HG03039 (cell line): ENCODE measurements at regions not wholly inside any gene's neighbourhood (a gene's known extent, or its start where the extent isn't known, plus 50 kb on each side); places are given as distances from the start of the nearest gene placed in this dataset.
A peak's percentile ranks its signal among the peaks of the same experiment; 100 is the strongest.
"Not testable (repeated sequence)": the region's sequence is repeated elsewhere in the genome, so short reads cannot be mapped to it uniquely, and the experiment has no call there.

Experiments used
- ATAC-seq: cut with Tn5 transposase; IDR thresholded peaks from one replicate; pipeline ENCODE4 v1.9.1; 2021; ENCODE audit warnings: mild to moderate bottlenecking, moderate library complexity; ENCODE audit not compliant: unreplicated experiment

DNA sequence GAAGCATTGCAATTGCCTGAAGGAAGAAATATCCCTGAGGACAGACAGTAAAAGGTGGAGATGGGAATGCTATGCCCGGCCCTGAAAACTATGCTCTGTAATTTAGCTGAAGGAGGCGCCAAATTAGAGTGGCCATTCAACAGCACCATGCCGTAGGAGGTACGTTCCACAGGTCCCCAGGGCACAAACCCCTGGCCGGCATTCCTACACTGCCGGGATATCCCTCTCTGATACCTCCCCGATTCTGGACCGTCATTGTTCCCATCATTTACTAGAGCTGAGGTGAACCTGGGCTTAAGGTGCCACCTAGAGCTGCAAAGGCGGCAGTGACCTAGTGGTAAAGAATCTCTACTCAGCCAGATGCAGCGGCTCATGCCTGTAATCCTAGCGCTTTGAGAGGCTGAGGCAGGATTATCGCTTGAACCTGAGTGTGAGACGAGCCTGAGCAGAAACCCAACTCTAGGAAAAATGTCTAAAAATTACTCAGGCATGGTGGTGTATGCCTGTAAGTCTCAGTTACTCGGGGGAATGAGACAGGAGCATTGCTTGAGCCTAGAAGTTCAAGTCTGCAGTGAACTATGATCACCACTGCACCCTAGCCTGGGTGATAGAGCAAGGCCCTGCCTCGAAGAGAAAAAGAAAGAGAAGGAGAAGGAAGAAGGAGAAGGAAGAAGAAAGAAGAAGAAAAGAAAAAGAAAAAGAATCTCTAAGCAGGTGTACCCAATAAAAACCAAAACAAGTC, 53.0 kb upstream of the TNKS2 start:
- ATAC-seq = no peak

DNA sequence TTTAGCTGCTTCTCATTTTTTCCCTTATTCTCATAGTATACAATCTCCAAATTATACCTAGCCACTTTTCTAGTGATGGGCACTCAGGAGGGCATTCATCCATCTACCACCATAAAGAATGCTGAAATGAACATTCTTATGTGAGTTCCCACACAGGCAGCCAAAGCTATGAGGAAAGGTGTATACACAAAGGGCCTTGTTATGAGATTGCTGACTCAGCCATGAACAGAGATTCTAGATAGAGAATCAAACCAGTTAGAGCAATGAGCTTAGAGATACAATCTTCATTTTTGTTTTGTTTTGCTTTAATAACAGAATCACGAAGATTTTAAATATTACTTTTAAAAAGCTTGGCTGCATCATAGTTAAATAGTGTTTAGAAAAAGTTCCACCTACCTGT, 54.8 kb upstream of the TNKS2 start:
- no peak for ATAC-seq

DNA sequence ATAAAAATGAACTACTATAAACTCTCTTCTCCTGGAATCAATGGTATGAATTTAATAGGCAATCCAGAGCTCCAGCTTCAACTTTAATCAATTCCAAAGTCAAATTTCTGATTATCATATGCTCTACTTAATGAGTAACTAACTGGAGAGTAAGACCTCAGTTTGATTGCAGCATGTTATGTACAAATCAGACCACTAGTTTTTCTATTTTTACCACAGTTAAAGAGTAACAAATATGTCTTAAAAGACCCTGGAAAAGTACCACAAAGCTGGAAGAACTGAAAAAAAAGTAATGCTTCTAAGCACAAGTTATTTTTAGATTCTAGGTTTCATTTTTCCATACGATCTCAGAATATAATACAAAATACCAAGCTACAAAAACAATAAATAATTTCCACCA, 56.0 kb upstream of the TNKS2 start:
- no peak for ATAC-seq

DNA sequence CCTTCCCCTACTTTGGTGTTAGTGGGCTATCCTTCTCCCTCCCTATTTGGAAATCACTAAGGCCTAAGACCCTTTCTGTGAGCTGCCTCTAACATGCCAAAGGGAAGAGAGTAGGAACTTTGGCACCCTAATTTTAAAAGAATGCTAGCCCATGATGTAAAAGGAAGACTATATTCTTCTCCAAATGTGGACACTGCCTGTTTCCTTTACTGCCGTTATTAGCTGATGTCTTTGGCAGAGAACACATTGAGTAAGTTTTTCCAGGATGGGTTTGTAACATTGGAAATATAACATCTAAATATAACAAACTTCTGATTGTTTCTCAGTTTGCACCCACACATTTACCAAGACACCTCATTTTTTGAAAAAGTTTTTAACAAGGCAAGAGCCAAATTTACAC, 56.9 kb upstream of the TNKS2 start:
- no peak for ATAC-seq

DNA sequence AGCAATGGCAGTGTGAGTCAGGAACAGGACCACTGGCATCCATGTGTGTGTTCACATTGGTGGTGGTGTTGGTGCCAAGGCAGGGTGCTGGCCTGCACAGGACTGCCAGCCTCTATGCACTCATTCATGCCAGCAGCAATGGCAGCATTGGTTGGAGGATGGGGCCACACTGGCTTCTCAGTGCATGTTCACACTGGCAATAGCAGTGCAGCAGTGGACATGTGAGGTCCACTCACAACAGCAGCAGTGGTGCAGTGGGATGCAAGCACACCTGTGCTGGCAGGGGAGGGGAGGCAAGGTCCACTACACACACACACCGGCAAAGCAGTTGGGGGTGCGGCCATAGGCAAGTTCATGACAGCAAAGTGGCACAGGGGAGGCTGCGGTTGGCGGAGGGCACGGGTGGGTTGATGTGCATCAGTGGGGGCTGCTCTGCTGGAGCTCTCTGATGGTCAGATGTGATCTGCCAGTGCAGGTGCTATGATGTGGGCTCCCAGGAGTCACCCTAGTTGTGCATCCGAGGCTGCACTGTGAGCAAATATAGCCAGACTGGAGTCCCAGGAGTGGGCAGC, 57.8 kb upstream of the TNKS2 start:
- ATAC-seq = no peak

DNA sequence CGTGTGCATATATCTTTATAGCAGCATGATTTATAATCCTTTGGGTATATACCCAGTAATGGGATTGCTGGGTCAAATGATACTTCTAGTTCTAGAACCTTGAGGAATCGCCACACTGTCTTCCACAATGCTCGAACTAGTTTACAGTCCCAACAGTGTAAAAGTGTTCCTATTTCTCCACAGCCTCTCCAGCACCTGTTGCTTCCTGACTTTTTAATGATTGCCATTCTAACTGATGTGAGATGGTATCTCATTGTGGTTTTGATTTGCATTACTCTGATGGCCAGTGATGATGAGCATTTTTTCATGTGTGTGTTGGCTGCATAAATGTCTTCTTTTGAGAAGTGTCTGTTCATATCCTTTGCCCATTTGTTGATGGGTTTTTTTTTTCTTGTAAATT, 66.0 kb upstream of the TNKS2 start:
- ATAC-seq = not testable (repeated sequence)

DNA sequence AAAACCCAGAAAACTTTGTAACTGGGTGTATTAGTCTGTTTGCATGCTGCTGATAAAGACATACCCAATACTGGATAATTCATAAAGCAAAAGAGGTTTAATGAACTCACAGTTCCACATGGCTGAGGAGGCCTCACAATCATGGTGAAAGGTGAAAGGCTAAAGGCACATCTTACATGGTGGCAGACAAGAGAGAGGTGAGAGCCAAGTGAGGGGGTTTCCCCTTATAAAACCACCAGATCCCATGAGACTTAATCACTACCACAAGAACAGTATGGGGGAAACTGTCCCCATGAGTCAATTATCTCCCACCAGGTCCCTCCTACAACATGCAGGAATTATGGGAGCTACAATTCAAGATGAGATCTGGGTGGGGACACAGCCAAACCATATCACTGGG, 68.9 kb upstream of the TNKS2 start:
- not testable (repeated sequence) for ATAC-seq

DNA sequence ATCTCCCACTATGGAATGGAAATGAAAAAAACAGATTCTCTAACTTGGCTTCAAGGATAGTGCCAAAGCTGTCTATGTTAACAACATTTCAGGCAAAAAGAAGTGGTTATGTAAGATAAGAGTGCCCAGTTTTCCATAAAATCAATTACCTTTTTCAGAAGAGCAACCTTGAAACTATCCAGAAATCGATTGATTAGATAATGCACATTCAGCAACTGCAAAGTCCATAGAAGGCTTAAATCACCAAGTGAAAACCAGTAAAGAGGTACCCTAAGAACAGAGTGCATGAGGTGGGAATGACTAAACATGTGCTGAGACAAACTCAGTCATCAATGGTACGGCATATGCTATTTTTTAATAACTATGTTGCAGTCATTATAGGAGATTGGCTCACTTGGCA, 71.9 kb upstream of the TNKS2 start:
- ATAC-seq = no peak

DNA sequence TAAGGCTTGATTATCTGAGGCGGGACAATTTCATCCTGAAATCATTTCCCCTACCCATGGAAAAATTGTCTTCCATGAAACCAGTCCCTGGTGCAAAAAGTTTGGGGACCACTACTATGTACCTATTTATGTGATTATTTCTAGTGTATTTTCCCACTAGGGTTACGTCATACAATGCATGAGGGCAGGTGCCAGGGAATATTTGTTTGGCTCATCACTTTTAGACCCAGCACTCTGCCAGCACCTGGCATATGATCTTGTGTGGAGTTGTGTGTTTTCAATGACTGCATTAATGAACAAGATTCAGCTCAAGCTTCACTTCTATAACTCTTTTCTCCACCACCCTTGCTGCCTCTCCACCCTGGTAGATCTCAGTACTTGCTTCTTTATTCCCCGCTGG, 73.3 kb upstream of the TNKS2 start:
- no peak for ATAC-seq

DNA sequence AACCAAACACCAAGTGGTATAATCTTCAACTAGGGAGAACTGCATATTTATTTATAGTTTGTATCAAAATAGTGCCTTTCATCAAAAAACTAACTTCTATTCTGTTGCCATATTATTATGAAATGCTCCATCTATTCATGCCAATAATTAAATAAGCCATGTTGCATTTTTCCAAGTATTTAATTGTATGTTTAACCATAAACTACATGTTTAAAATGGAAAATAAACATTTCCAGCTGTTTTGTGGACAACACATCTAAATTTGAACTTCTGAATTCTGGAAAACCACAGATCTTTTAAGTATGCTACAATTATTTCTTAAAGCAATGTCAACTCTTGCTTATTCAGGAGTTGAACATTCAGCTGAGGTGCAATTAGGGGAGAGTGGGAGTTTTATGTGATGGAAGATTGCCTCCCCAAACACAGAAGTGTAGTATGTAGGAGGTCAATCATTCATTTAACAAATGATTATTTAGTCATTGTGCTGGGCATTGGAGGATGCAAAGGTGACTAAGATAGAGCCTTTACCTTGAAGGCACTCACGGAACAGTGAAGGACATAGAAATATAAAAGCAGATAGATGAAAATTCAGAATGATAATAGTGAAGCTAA, 80.7 kb upstream of the PPP1R3C start:
- ATAC-seq = no peak

DNA sequence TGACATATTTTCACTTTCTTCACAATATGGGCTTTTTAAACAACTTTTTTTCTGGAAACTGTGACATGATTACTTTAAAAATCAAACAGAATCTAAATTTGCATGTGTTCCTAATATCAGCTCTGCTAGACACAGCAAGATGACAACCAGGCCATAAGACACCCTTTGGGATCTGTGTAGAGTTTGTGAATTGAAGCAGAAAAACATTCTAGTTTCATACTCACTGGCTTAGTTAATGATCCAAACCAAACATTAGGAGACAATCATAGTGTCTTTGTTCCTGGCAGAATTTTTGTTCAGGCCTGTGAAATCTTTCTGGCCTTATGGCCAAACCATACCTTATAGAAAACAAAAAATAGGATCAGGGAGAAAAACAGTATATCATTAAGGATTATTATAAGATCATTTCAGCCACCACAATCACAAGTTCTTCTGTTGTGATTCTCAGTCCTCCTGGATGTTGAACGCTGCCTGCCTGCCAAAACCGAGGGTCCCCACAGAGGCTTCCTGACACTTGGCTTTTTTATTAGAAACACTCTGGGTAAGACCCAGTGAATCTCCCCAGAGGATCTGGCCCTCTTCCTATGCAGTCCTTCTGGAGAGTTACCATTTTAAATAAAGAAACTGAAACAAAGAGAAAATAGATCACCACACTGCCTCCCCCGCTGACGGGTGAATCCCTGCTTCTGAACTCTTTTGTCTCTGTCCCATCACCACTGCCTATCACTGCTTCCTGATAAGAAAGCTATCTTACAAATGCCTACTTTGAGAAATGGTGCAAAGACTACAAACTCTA, 79.2 kb upstream of the PPP1R3C start:
- ATAC-seq = peak; percentile 79

DNA sequence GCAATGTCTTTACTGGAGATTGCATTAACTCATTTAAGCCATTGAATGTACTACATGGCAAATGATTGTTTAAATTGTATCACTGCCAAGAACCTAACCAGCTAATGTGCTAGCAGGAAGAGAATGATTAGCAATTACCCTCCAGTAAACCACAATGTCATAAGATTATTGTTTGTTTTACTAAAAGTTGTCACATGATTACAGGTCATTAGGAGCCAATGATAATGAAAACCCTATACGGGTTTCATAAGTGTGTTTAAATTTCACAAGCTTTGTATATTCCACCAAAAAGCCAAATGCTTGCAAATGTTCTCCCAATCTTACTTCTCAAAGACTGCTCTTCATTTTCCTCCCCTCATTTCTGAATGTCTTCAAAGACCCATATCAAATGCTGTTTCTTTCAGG, 76.5 kb upstream of the PPP1R3C start:
- ATAC-seq = no peak

DNA sequence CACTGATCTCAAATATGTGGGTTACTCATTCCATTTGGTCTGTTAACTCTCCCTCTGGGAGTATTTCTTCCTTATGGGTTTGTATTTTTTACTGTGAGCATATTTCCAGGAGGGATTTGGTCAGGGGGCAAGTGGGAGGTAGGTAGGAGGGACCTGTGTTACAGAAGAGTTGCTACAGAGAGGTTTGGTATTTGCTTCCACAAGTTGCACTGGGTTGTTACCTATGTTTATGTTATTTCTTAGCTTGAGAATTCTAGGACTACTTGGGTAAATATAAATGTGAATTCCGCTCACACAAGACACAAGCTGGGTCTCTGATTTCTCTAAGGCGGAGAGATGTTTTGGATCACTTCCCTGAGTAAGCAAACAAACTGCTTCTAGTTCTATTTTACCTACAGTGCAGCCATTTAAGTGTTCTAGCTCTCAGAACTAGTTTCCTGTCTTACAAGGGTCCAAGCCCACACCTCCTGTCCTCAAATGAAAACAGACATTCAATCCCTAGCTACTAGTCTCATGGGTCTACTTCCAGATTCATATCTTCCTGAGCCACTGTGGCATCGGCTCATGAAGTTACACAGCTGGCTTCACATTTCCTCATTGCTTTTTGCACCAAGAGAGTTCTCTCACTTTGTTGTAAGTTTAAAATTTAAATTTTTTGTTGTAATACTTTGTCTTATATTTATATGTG, 75.4 kb upstream of the PPP1R3C start:
- ATAC-seq = no peak

DNA sequence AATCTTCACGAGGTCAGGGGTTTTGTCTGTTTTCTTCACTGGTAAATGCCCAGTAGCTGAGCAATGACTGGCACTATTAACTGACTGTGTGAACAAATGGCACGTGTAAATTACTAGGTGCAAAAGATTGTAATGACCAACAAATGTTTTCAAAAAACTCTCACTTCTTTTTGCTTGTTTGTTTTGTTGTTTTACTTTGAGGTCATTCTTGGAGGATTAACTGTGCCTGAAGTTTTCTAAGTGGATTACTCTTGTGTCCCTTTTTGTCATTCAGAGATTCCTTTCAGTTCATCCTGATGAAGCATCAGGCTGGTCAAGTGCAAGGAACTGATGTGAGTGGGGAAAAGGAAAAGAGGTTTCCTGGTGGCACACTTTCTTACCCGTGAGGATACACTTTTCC, 74.4 kb upstream of the PPP1R3C start:
- ATAC-seq = no peak

DNA sequence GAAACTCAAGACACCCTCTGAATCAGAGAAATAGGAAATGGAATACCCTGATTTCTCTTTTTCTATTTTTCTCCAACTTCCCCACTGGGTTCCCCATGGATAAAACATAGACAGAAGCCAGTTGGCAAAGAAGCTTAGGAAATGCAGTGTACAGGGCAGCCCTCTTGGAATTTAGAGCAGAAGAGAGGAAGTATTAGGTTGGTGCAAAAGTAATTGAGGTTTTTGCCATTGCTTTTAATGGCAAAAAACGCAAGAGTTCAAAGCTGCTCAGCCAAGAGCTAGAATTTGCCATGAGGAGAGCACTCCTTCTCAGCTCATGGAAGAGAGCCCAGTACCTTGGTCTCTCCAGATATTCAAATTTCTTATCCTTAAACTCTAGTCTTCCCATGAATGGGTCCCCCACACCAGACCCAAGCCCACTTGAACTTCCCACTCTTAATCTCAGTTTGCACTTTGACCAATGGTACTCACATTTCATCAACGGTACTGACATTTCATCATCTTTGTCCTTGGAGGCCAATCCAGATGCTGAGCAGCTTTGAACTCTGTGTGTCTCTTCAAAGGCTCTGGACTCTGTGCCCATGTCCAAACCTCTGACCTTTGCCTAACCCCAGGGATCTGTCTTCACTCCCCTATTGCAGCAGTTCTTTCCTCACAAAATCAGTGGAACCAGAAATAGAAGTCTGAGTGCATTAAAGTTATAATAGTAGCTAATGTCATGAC, 73.2 kb upstream of the PPP1R3C start:
- ATAC-seq = no peak

DNA sequence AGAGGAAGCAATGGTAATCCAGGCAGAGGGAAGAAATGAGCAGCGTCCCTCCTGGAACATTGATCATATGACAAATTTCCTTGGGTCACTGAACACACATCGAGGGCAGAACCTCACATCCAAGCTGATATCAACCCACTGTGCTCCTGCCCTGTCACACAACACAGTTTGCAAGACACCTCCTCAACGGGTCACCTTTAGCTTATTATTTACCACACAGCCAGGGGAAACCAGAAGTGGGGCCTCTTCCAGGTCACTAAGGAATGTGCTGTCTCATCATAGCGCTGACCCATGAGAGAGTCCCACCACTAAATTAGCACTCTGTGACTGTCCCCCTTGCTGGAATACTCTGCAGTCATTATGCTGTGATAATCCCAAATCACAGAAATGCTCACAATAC, 69.7 kb upstream of the PPP1R3C start:
- ATAC-seq = no peak

DNA sequence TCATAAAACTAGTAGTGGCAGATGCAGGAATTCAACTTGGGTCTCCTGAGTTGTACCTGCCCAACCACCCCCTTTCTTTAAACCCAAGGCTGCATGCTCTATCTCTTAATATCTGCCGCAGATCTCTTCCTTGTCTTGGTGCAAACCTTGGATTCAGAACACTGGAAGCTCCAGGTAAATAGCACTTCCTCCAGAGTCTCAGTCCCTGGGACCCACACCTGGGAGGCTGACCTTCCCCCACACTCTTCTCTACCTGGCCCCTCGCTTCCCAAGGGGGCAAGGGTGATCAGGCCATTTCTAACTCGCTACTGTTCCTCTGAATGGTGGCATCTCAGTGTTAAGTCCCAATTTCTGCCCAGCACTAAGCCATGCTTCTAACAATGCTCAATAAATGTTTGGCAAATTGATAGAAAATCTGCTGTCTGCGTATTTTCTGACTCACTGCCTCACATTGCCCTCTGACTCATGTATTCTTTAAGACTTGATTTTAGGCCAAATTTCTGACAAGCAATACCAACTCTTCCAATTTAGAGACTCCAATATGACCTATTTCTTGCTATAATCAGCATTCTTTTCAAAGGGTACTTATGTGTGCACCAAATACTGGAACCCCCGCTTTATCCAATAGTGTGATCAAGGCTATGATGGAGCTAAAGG, 68.0 kb upstream of the PPP1R3C start:
- ATAC-seq = no peak

DNA sequence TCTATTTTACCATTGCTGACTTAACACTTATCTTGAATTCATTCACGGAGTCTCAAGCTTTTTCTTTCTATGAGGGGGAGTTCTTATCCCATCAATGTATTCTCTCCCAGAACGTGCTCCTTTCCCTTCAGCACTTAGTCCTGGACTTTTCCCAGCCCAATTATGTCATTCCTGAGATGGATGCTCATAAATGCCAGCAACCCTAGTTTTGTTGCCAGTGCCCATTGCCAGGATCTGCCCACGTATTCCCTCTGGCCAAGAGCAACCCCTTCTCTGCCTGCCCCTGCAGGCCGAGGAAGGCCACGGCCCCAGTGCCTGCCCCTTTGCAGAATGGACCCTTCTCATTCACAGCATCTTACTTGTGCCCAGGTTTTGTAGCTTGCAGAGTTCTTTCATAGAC, 67.4 kb upstream of the PPP1R3C start:
- ATAC-seq = no peak

DNA sequence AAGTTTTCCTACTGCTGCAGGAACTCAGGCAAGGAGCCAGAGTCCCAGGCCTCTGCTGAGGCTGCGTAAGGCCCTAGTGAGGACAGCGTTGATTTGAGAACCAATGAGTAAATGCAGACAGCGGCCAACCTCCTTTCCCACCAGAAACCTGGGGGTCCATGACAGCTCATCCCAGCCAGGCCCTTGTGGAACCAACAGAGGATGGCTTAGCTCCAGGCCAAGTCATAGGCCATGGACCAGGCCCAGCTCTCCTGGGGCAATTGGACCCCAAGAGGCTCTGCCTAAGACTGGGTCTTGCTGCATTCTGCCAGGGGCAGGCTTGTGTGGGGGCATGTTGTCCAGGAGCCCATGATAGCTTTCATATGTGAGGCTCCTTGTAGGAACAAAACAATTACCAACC, 65.4 kb upstream of the PPP1R3C start:
- no peak for ATAC-seq

DNA sequence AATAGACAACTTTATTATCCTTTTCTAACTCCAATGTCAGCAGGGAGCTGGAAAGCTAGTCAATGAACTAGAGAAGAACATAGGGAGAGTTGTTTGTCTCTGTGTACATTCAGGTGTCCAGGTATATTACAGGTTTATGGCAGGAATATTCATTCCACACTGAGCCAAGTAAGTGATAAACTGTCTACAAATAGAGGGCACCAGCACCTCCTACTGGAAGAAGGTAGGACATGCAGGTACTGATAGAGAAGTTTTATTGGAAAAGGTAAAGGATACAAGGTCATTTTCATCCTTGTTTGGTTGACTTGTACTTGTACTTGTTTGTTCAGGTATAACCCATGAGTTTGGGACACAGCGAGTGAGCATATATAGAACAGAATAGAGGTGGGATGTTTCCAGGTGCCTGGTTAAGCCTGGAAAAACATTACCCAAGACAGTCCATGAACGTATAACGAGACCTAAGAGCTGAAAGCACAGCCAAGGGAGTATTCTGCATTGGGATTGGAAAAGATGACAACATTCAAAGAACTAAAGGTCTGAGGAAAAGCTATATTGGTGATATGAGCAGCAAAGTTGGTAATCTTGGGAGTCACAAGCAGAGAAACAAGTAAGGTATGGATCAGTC, 61.4 kb upstream of the PPP1R3C start:
- ATAC-seq = no peak
